Peyer's patch (tissue), 4 donors: ENCODE measurements at regions not wholly inside any gene's neighbourhood (a gene's known extent, or its start where the extent isn't known, plus 50 kb on each side); places are given as distances from the start of the nearest gene placed in this dataset.

Experiments used
- DNase-seq, 3 donors: peaks; one replicate each; pipeline ENCODE4 v3.0.0-alpha.2; 2017 to 2019
- H3K27ac ChIP-seq, 4 donors: fragments of 200-600 bp; sonication (generic); one replicate each; pipeline ENCODE4 v1.5.1; 2016 to 2019
- H3K27me3 ChIP-seq, 2 donors: fragments of 200-600 bp; sonication (generic); one replicate each; pipeline ENCODE4 v1.5.1; 2019
- H3K36me3 ChIP-seq, 3 donors: fragments of 200-600 bp; sonication (generic); one replicate each; pipeline ENCODE4 v1.5.1; 2016 to 2019
- H3K4me1 ChIP-seq, 4 donors: fragments of 200-600 bp; sonication (generic); one replicate each; pipeline ENCODE4 v1.5.1; 2016 to 2019
- H3K4me3 ChIP-seq, 4 donors: fragments of 200-600 bp; sonication (generic); 1 replicate in 3 of 4; 2 replicates in 1 of 4; pipeline ENCODE4 v1.5.1; 2016 to 2019; ENCODE audit warnings: mild to moderate bottlenecking in 1 of 4
- H3K9me3 ChIP-seq, 4 donors: fragments of 200-600 bp; sonication (generic); one replicate each; pipeline ENCODE4 v1.5.1; 2016 to 2019; ENCODE audit warnings: mild to moderate bottlenecking in 1 of 4
- POLR2A ChIP-seq, 2 donors: fragments of 450-650 bp; IDR thresholded peaks; one replicate each; pipeline ENCODE4 v1.5.1; 2017; ENCODE audit warnings: antibody characterized with exemption in 2 of 2, mild to moderate bottlenecking in 2 of 2, moderate library complexity in 2 of 2
- TF ChIP-seq, protein P1 (sequence below), 6 experiments: fragments of 450-650 bp in 4 of 6; fragments of 200-600 bp in 2 of 6; sonication (generic) in 1 of 6; IDR thresholded peaks; one replicate each; pipeline ENCODE4 v1.5.1; 2017 to 2019; ENCODE audit warnings: antibody characterized with exemption in 6 of 6, mild to moderate bottlenecking in 3 of 6, moderate library complexity in 1 of 6

DNA sequence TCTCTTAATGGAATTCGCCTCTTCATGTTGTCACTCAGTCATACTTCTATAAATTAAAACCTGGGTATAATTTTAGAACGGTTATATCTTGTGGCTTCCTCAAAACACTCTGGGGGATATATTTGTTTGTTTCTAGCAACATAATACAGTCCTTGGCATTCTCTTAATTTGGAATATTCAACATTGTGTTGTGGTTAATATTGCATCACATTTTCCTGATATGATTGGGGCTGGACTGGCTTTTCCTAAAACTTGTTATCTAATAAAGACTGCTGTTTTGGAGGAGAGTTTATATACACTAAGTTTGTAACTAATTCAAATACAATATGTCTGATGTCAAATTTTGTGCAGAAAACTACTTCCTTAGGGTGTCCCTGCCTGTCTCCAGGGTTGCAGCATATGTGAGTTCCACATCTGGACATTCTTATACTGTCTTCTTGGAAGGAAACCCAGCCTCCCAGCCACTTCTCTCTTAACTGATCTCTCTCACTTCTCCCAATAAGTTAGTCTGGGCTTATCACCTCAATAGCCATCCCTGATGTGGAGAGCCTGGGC is 892.6 kb downstream of the MRPL39 start:
- peaks cover 0 to 3% (median 0%) of the 10 kb centered on the region in 4 donors for H3K9me3 ChIP-seq
- H3K36me3 ChIP-seq: no peaks in the 10 kb centered on the region
- no peaks in the 10 kb centered on the region for H3K27me3 ChIP-seq
- H3K4me3 ChIP-seq: no peak overlapping the region
- no peaks in the 10 kb centered on the region for H3K4me1 ChIP-seq
- no peak for DNase-seq
- H3K27ac ChIP-seq: no peak overlapping the region
- TF ChIP-seq, protein P1, sequence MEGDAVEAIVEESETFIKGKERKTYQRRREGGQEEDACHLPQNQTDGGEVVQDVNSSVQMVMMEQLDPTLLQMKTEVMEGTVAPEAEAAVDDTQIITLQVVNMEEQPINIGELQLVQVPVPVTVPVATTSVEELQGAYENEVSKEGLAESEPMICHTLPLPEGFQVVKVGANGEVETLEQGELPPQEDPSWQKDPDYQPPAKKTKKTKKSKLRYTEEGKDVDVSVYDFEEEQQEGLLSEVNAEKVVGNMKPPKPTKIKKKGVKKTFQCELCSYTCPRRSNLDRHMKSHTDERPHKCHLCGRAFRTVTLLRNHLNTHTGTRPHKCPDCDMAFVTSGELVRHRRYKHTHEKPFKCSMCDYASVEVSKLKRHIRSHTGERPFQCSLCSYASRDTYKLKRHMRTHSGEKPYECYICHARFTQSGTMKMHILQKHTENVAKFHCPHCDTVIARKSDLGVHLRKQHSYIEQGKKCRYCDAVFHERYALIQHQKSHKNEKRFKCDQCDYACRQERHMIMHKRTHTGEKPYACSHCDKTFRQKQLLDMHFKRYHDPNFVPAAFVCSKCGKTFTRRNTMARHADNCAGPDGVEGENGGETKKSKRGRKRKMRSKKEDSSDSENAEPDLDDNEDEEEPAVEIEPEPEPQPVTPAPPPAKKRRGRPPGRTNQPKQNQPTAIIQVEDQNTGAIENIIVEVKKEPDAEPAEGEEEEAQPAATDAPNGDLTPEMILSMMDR (IDR thresholded peaks at IDR 0.05): no peak
- no peak for TF ChIP-seq POLR2A (IDR thresholded peaks at IDR 0.05)

DNA sequence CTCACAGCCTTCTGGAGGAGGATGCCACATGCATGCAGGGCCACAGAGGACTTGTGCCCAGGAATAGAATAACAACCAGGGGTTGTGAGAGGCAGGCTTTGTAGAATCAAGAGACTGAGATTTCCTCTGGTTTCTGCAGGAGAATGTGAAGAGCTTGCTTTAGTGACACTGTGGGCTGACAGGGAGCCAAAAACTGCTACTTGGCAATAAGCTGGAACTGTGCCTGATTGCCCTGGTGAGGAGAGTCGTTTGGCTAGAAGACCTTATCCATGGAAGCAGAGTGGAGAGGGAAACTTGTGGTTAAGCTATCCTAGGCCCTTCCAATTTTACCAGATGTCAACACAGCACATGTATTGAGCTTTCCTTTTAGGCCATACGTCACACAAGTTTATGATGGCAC is 902.1 kb downstream of the MRPL39 start:
- no peaks in the 10 kb centered on the region for H3K36me3 ChIP-seq
- no peak for DNase-seq
- H3K27me3 ChIP-seq: no peaks in the 10 kb centered on the region
- no peaks in the 10 kb centered on the region for H3K9me3 ChIP-seq
- no peak overlapping the region for H3K4me3 ChIP-seq
- no peak overlapping the region for H3K27ac ChIP-seq
- no peaks in the 10 kb centered on the region for H3K4me1 ChIP-seq
- TF ChIP-seq POLR2A (IDR thresholded peaks at IDR 0.05): no peak
- TF ChIP-seq, protein P1 (IDR thresholded peaks at IDR 0.05): no peak

- Histone ChIP-seq H3K27ac (no peak overlapping the region), H3K4me1 (no peaks in the 10 kb centered on the region), H3K36me3 (no peaks in the 10 kb centered on the region), H3K9me3 (peaks cover 0 to 4% (median 0%) of the 10 kb centered on the region in 4 donors), H3K4me3 (no peak overlapping the region), H3K27me3 (no peaks in the 10 kb centered on the region)
- no peak for DNase-seq
- TF ChIP-seq, protein P1 (IDR thresholded peaks at IDR 0.05): no peak
- no peak for TF ChIP-seq POLR2A (IDR thresholded peaks at IDR 0.05)
These were observed 913.5 kb downstream of the MRPL39 start for GRCh38 chr21:24693779-24694178.

DNA sequence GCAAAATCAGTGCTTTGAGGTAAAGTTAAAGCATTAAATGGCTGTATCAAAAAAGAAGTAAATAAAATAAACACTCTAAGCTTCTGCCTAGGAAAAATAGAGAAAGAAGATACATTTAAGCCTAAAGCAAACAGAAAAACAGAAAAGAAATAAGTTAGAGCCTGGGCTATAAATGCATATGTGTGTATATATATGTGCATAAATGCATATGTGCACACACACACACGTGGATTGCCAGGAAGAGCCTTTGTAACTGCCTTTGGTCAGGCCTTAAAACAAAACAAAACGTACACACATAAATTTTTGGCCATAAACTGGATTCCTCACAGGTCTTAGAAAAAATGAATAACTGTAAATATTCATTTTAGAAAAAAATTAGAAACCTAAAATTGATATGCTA is 925.8 kb downstream of the MRPL39 start:
- TF ChIP-seq, protein P1 (IDR thresholded peaks at IDR 0.05): no peak
- TF ChIP-seq POLR2A (IDR thresholded peaks at IDR 0.05): no peak
- Histone ChIP-seq H3K27me3 (no peaks in the 10 kb centered on the region), H3K36me3 (no peaks in the 10 kb centered on the region), H3K4me3 (no peak overlapping the region), H3K9me3 (no peaks in the 10 kb centered on the region), H3K27ac (no peak overlapping the region), H3K4me1 (no peaks in the 10 kb centered on the region)
- DNase-seq: no peak

DNA sequence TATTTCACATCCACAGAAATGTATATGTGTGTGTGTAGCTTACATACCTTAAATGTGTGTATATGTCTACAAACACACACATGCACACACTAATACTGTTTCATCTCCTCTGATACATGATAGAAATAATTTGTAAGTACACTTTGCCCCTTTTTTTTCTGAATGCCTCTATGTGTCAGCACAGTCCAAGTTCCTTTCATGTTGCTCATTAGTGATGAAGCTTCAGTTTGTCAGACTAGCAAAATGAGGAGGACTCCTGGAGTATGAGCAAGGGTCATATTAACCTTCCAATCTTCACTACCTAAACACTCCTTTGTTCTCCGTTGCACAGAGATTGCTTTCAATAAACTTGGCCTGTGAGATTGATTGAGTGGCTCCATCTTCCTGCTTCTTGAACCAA is 935.4 kb downstream of the MRPL39 start:
- no peak for TF ChIP-seq POLR2A (IDR thresholded peaks at IDR 0.05)
- TF ChIP-seq, protein P1 (IDR thresholded peaks at IDR 0.05): no peak
- Histone ChIP-seq H3K27me3 (no peaks in the 10 kb centered on the region), H3K36me3 (no peaks in the 10 kb centered on the region), H3K4me3 (no peak overlapping the region), H3K4me1 (no peaks in the 10 kb centered on the region), H3K27ac (no peak overlapping the region), H3K9me3 (no peaks in the 10 kb centered on the region)
- no peak for DNase-seq

- H3K4me1 ChIP-seq: no peaks in the 10 kb centered on the region
- H3K27ac ChIP-seq: no peak overlapping the region
- DNase-seq: no peak
- no peaks in the 10 kb centered on the region for H3K36me3 ChIP-seq
- H3K4me3 ChIP-seq: no peak overlapping the region
- TF ChIP-seq, protein P1 (IDR thresholded peaks at IDR 0.05): no peak
- TF ChIP-seq POLR2A (IDR thresholded peaks at IDR 0.05): no peak
- H3K27me3 ChIP-seq: no peaks in the 10 kb centered on the region
- no peaks in the 10 kb centered on the region for H3K9me3 ChIP-seq
These were observed 948.4 kb downstream of the MRPL39 start for GRCh38 chr21:24658926-24659325.
